HG03103 (cell line): ENCODE measurements at regions not wholly inside any gene's neighbourhood (a gene's known extent, or its start where the extent isn't known, plus 50 kb on each side); places are given as distances from the start of the nearest gene placed in this dataset.

Experiments used
- ATAC-seq: cut with Tn5 transposase; IDR thresholded peaks from one replicate; pipeline ENCODE4 v1.9.1; 2021; ENCODE audit warnings: low read depth; ENCODE audit not compliant: unreplicated experiment

DNA sequence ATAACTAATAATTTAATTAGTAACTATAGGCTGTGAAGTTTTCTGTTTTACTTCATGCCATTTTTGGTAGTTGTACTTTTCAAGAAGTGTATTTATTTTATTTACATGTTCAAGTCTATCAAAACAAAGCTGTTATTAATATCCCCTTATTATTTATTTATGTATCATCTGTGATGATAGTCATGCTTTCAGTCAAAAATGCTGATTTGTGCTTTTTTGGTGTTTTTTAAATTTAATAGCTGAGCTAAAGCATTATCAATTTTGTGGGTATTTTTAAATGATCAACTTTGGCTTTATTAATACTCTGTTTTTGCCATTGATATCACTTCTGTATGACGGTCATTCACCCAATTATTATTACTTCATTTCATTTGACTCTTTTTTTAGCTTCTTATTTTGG is 1229.2 kb upstream of the CADM2 start:
- no peak for ATAC-seq

- no peak for ATAC-seq
Measured at GRCh38 chr3:83734656-83735055, 1224.1 kb upstream of the CADM2 start.

- ATAC-seq, result no peak
Measured at GRCh38 chr3:83738202-83738601, 1220.6 kb upstream of the CADM2 start.

GRCh38 chr3:83740504-83740903 is 1218.3 kb upstream of the CADM2 start:
- ATAC-seq, result no peak

DNA sequence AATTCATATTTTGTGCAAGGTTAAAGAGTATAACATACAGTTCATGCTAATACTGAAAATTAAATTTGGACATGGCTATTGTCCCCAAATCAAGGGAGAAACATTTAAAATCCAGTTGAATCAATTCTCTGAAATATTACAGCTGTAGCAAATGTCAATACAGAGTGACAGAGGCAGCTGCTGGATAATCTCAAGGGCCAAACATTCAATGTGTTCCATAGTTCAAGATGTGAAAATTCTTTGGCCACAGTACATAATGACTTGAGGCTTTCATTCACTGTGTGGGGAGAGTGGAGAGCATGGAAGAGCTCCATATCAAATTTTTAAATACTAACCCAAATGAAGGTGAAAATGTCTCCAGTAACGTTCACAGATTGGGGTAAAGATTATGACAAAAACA is 1192.8 kb upstream of the CADM2 start:
- ATAC-seq, result no peak

DNA sequence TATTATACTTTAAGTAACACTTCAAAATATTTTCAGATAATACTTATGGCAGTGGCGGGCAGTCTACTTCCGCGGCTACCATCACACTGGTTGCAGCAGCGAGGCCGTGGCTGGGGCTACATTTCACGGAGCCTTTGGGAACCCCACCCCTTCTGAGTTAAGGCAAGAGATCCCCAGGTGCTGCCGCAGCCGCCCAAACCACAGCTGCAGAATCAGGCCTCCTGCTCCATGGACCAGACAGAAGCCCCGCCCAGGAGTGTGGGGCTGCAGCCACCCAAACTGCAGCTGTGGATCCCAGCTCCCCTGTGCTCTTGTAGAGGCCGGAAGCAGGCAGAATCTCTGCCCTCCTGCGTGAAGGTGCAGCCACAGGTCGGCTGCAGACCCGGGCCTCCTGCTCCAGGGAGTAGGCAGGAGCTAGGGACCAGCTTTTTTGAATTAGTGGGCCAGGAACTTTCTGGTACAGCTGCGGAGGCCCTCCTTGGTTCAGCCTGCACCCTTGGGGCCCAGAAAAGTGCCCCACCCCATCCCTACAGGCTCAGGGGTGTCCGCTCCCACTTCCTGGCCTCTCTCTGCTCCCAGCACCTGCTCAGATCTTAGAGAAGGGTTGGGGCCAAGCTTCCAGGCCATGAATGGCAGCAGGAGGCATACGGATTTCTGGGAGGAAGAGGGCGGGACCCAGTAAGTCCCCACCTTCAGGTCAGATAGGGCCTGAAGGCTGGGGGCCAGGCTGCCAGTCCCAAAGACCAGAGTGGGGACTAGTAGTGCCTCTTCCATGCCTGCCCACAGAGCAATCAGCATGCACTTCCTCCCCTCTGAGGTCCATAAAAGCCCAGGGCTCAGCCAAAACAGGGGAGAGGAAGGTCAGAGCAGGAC is 1188.8 kb upstream of the CADM2 start:
- ATAC-seq, result no peak

GRCh38 chr3:83770664-83771402 is 1188.0 kb upstream of the CADM2 start:
- no peak for ATAC-seq

DNA sequence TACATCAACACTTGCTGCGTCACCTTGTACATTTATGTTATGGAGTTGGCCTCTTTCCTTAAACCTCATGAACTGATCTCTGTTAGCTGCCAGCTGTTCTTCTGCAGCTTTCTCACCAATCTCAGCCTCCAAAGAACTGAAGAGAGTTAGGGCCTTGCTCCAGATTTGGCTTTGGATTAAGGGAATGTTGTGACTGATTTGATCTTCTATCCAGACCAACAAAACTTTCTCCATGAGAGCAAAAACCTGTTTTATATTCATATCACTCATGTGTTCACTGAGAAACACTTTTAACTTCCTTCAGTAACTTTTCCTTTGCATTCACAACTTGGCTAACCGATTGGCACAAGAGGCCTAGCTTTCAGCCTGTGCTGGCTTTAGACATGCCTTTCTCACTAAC is 1156.0 kb upstream of the CADM2 start:
- no peak for ATAC-seq

GRCh38 chr3:83807511-83807910 is 1151.3 kb upstream of the CADM2 start:
- no peak for ATAC-seq

GRCh38 chr3:83813176-83813575 is 1145.6 kb upstream of the CADM2 start:
- ATAC-seq, result no peak

DNA sequence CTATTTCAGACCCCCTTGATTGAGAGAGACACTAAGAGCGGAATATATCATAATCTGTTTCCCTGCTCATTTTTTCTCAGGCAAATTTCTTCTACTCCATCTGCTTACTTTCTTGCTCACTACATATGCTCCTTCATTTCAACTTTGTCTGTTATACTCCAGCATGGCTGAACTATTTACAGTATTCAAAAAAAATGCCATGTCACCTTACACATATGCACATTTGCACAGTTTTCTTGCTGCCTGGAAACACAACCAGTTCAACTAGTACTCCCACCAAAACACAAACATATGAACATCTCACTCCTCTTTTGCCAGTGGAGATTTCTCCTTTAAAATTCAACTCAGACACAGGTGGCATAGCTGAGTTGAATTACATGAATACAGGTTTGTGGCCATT is 1142.1 kb upstream of the CADM2 start:
- no peak for ATAC-seq

GRCh38 chr3:83821506-83821905 is 1137.3 kb upstream of the CADM2 start:
- no peak for ATAC-seq

DNA sequence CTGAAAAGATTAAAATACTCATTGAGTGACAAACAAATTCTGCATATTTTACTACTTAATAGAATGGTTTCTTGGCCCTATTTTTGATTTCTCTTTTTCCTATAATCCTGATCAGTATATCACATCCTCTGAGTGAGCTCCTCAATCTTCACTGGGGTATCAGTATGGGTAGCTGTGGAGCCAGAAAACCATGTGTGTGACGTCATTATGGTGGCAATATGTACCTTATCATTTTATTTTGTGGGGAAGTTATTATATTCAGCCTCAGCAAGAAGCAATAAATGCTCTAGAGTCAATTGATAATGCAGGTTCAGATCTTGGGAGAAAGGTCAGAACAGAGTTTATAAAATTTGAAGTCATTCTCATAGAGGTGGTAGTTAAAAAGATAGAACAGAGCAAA is 1135.7 kb upstream of the CADM2 start:
- ATAC-seq, result no peak

GRCh38 chr3:83835040-83835439 is 1123.7 kb upstream of the CADM2 start:
- ATAC-seq, result no peak

DNA sequence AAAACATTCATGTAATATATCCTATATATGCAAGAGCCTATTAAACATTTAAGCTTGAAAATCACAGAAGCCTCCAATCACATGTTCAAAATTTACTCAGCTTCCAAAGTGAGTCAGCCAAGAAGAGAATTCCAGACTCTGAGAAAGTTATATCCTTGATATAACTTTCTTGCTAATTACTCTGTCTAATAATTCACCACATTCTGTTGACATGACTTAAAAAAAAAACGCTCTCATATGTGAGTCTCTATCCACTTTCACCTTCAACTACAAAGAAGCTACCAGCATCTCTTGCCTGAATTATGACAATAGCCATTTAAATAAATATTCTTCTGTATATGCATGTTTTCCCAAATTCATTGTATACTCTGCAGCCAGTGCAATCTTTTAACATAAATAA is 1116.3 kb upstream of the CADM2 start:
- ATAC-seq, result no peak

DNA sequence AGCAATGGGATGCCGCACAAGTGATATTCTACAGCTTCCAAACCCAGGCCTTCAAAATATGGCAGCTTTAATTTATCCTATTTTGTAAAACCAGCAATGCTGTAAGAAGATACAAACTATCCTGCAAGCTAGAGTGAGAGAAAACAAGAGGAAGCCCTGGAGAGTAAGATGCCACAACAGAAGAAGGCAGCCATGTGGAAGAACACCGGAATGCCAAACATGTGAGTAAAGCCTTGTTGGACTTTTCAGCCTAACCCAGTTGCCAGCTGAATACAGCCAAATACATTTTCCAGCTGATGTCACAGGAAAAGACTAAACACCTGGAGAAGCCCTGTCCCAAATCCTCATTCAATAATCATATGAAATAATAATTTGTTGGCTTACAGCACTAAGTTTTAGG is 1115.1 kb upstream of the CADM2 start:
- ATAC-seq, result no peak

DNA sequence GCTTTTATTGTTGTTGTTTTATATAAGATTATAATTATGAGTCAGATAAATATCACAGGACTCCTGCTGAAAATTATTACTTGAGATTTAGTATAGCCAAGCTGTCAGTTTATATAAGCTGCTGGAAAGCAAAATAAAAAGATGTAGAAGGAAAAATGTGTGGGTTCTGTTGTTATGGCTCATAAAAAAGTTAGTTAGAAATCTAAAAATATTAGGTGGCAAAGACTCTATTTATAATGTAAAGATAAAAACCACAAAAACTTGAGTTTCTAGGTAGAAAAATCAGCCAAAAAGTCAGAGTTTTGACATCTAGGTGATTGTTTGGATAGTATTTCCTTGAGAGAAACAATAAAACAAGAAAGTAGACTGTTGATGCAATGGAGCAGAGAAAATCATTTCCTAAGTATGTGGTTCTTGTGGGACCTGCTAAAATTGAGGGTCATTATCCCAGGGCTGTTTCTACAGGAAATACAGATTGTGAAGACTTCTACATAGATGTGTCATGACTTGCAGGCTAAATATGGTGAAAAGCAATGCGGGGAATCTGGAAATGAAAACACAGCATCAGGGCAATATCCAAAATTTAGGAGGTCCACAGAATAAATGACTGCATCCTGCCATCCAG is 1109.6 kb upstream of the CADM2 start:
- ATAC-seq, result no peak

DNA sequence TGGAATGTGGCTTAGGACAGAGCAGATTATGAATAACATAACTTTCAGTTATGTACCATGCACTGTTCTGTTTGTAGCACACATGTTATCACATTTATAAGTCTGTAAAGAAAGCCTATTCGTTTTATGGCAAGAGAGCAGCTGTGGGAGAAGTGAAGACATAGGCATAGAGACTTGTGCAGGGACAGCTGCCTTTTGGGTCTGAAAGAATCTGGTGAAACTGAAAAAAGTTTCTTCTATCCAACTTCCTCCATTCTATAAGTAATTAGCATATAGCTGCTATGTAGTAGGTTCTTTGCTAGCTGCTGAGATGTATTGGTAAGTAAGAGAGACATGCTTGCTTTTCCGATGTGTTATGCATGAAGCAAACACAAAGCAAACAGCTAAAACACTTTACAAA is 1095.4 kb upstream of the CADM2 start:
- no peak for ATAC-seq

DNA sequence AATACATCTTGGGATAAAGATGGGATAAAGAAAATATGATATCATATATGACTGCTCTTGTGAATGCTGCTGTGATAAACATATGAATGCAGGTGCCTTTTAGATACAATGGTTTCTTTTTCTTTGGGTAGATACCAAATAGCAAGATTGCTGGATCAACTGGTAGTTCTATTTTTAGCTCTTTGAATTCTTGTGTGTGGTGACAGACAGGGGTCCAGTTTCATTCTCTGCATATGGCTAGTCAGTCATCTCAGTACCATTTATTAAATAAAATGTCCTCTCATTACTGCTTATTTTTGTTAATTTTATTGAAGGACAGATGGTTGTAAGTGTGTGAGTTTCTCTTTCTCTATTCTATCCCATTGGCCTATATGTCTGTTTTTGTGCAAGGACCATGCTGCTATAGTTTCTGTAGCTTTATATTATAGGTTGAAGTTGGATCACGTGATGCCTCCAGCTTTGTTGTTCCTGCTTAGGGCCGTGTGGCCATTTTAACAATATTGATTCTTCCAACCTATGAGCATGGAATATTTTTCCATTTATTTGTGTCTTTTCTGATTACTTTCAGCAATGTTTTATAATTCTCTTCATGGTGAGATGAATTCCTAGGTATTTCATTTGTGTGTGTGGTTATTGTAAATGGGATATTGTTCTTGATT is 1089.8 kb upstream of the CADM2 start:
- no peak for ATAC-seq

- ATAC-seq, result no peak
Measured at GRCh38 chr3:83873550-83873949, 1085.2 kb upstream of the CADM2 start.

DNA sequence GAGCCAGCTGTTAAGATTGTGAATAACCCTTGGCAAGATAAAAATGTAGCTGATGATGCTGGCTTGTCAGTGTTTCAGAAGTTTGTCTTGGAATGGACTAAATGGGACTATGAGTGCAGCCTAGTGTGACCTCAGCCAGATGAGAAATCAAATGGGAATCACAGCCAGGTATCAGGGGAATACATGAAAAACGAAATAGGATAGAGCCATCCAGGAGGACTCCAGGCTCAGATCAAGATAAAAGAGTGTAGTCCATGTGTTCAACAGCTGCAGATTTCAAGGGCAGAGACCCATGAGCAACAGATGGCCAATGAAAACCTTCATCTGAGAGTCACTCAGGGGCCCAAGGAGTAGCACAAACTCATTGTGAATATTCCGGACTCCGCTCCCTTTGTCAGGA is 1080.9 kb upstream of the CADM2 start:
- ATAC-seq, result no peak
